K562 (cell line): ENCODE measurements at regions not wholly inside any gene's neighbourhood (a gene's known extent, or its start where the extent isn't known, plus 50 kb on each side); places are given as distances from the start of the nearest gene placed in this dataset.

Source experiments
- ATAC-seq: fragments of 200-7000 bp; cut with Tn5 transposase; 3 replicates; pipeline ENCODE4 v1.9.1; 2020; ENCODE audit warnings: moderate library complexity
- BruUV-seq: library from RNA; stranded (reverse); fragments of 400-500 nt; replicated peaks from 2 replicates; lab custom pipeline; 2021; lab: Mats Ljungman, UMichigan
- CTCF ChIA-PET: fragments of 300-600 bp; formaldehyde crosslinking; extraction: SDS; loops from one replicate; lab custom pipeline; 2021; ENCODE audit warnings: low intra/inter-chr PET ratio; lab: Yijun Ruan, JAX
- POLR2A ChIA-PET: fragments of 300-600, 350-650 bp; sonication (Branson Sonifier 250); formaldehyde crosslinking; extraction: SDS; loops from one replicate; lab custom pipeline; 2021; ENCODE audit warnings: antibody characterized with exemption, inconsistent platforms; lab: Yijun Ruan, JAX
- DNase-seq, 4 experiments: peaks; one replicate each; pipeline versions ENCODE4 v3.0.0 to v3.0.0-alpha.2; 2011 to 2018; ENCODE audit warnings: low spot score in 3 of 4, mixed read lengths in 3 of 4; ENCODE audit errors: extremely low read depth in 1 of 4
- FAIRE-seq: peaks from 2 replicates; lab custom pipeline; 2011; peaks lifted over from hg19 to GRCh38; lab: Jason Lieb, UNC
- H2AFZ ChIP-seq: 2 replicates; pipeline ENCODE4 v1.6.0; 2011; ENCODE audit warnings: low read depth, low read length, control low read depth, inconsistent platforms
- H3K27ac ChIP-seq: fragments of 200-600 bp; 3 replicates; pipeline ENCODE4 v1.8.0; 2011; ENCODE audit warnings: low read depth, mild to moderate bottlenecking, control low read depth, inconsistent platforms, low read length, moderate library complexity, mixed read lengths; ENCODE audit errors: extremely low read depth
- H3K27me3 ChIP-seq, 2 experiments: fragments of 300-600 bp in 1 of 2; 2 replicates in 1 of 2; 3 replicates in 1 of 2; pipeline versions ENCODE4 v1.6.0 to v1.8.0; 2011; ENCODE audit warnings: inconsistent platforms in 2 of 2, low read length in 2 of 2, mild to moderate bottlenecking in 1 of 2, mixed read lengths in 1 of 2, moderate library complexity in 1 of 2; ENCODE audit not compliant: control insufficient read depth in 2 of 2, insufficient read depth in 2 of 2
- H3K36me3 ChIP-seq: fragments of 300-600 bp; 3 replicates; pipeline ENCODE4 v1.8.0; 2011; ENCODE audit warnings: mild to moderate bottlenecking, low read length, inconsistent platforms; ENCODE audit not compliant: control insufficient read depth, insufficient read depth
- H3K4me1 ChIP-seq, 2 experiments: fragments of 200-600 bp in 1 of 2; replicated peaks in 1 of 2; 2 replicates in 1 of 2; 3 replicates in 1 of 2; pipeline versions ENCODE4 v1.5.1 to v1.8.0; 2011; ENCODE audit warnings: inconsistent platforms in 2 of 2, low read length in 2 of 2, mild to moderate bottlenecking in 1 of 2, mixed read lengths in 1 of 2, moderate library complexity in 1 of 2; ENCODE audit not compliant: control insufficient read depth in 2 of 2, insufficient read depth in 2 of 2
- H3K4me2 ChIP-seq: 2 replicates; pipeline ENCODE4 v1.6.1; 2011; ENCODE audit warnings: low read length, control low read depth, inconsistent platforms, mixed read lengths; ENCODE audit not compliant: insufficient read depth
- H3K4me3 ChIP-seq: fragments of 200-600 bp; sonication (generic), shearing (Covaris generic); 2 replicates; pipeline ENCODE4 v1.5.1; 2016; ENCODE audit warnings: control low read depth, inconsistent platforms
- H3K79me2 ChIP-seq: fragments of 200-600 bp; 3 replicates; pipeline ENCODE4 v1.8.0; 2011; ENCODE audit warnings: low read length, inconsistent platforms; ENCODE audit not compliant: control insufficient read depth, insufficient read depth
- H3K9ac ChIP-seq, 2 experiments: 2 replicates each; pipeline versions ENCODE4 v1.6.0 to v1.6.1; 2011; ENCODE audit warnings: low read depth in 2 of 2, low read length in 2 of 2, control low read depth in 1 of 2, inconsistent platforms in 1 of 2, mild to moderate bottlenecking in 1 of 2, mixed read lengths in 1 of 2; ENCODE audit not compliant: insufficient read depth in 1 of 2
- H3K9me1 ChIP-seq: one replicate; pipeline ENCODE4 v1.6.0; 2011; ENCODE audit warnings: inconsistent platforms, mild to moderate bottlenecking, low read length, moderate library complexity; ENCODE audit not compliant: control insufficient read depth, insufficient read depth
- H3K9me3 ChIP-seq: replicated peaks from 2 replicates; pipeline ENCODE4 v1.5.1; 2011; ENCODE audit warnings: low read depth, low read length, inconsistent platforms; ENCODE audit not compliant: control insufficient read depth, insufficient read depth
- H4K20me1 ChIP-seq: replicated peaks from 2 replicates; pipeline ENCODE4 v1.6.1; 2011; ENCODE audit warnings: low read length, inconsistent platforms, mixed read lengths; ENCODE audit not compliant: control insufficient read depth, insufficient read depth
- ARID3B ChIP-seq: fragments of 250-450 bp; sonication (Bioruptor Pico); IDR thresholded peaks from 2 replicates; pipeline ENCODE4 v1.4.0; 2020; ENCODE audit warnings: borderline replicate concordance
- DLX4 ChIP-seq: fragments of 250-450 bp; sonication (Bioruptor Pico); IDR thresholded peaks from 2 replicates; pipeline ENCODE4 v1.6.1; 2021; ENCODE audit warnings: mild to moderate bottlenecking
- ETV1 ChIP-seq: fragments of 450-650 bp; conservative IDR thresholded peaks from 2 replicates; pipeline ENCODE4 v1.6.1; 2016; ENCODE audit warnings: missing genetic modification characterization, control low read depth, low read depth, missing compliant biosample characterization
- GATAD2B ChIP-seq: fragments of 450-650 bp; IDR thresholded peaks from 2 replicates; pipeline ENCODE4 v1.6.1; 2017; ENCODE audit warnings: mild to moderate bottlenecking, borderline replicate concordance
- HMGN3 ChIP-seq: IDR thresholded peaks from 2 replicates; pipeline ENCODE4 v1.6.1; 2011; ENCODE audit warnings: borderline replicate concordance, low read depth, mild to moderate bottlenecking, mixed read lengths, low read length; ENCODE audit not compliant: insufficient read length; ENCODE audit errors: extremely low read depth
- IRF1 ChIP-seq: sonication (generic); formaldehyde crosslinking; IDR thresholded peaks from 2 replicates; pipeline ENCODE4 v1.8.0; 2022; ENCODE audit warnings: missing genetic modification reagents, mild to moderate bottlenecking, borderline replicate concordance
- KDM5B ChIP-seq: fragments of 200-600 bp; sonication (generic); IDR thresholded peaks from 2 replicates; pipeline ENCODE4 v1.6.1; 2012; ENCODE audit warnings: low read depth, mild to moderate bottlenecking, moderate library complexity, low read length, control low read depth, inconsistent platforms; ENCODE audit not compliant: insufficient replicate concordance
- LARP7 ChIP-seq: fragments of 450-650 bp; IDR thresholded peaks from 2 replicates; pipeline ENCODE4 v1.6.1; 2016
- NBN ChIP-seq: fragments of 450-650 bp; IDR thresholded peaks from 2 replicates; pipeline ENCODE4 v1.6.1; 2016; ENCODE audit warnings: low read depth, mild to moderate bottlenecking
- NR4A1 ChIP-seq, 2 experiments: fragments of 250-450 bp in 1 of 2; fragments of 450-650 bp in 1 of 2; sonication (Bioruptor Pico) in 1 of 2; IDR thresholded peaks; 2 replicates each; pipeline versions ENCODE4 v1.4.0 to v1.6.1; 2016 to 2020; ENCODE audit warnings: mild to moderate bottlenecking in 2 of 2, missing compliant biosample characterization in 1 of 2, missing genetic modification characterization in 1 of 2, moderate library complexity in 1 of 2
- POLR2AphosphoS2 ChIP-seq: IDR thresholded peaks from 2 replicates; pipeline ENCODE4 v1.6.1; 2012; ENCODE audit warnings: low read length, improper control_type of control experiment
- STAT5A ChIP-seq: IDR thresholded peaks from 2 replicates; pipeline ENCODE4 v1.6.1; 2012; ENCODE audit warnings: low read length, inconsistent platforms, borderline replicate concordance
- XRCC4 ChIP-seq: IDR thresholded peaks from one replicate; pipeline ENCODE4 v1.6.1; 2011; ENCODE audit not compliant: insufficient read depth, insufficient read length; ENCODE audit errors: extremely low read depth
- ZBTB2 ChIP-seq: fragments of 450-650 bp; IDR thresholded peaks from 2 replicates; pipeline ENCODE4 v1.6.1; 2016; ENCODE audit warnings: antibody characterized with exemption
- ZNF212 ChIP-seq: fragments of 450-650 bp; formaldehyde crosslinking; IDR thresholded peaks from 2 replicates; pipeline ENCODE4 v1.4.0; 2020; ENCODE audit warnings: mild to moderate bottlenecking
- ZNF239 ChIP-seq: fragments of 250-450 bp; sonication (Bioruptor Pico); IDR thresholded peaks from 2 replicates; pipeline ENCODE4 v1.4.0; 2020; ENCODE audit warnings: mild to moderate bottlenecking
- ZNF253 ChIP-seq: fragments of 250-450 bp; sonication (Bioruptor Pico); conservative IDR thresholded peaks from 2 replicates; pipeline ENCODE4 v1.6.1; 2021; ENCODE audit warnings: mild to moderate bottlenecking
- ZNF384 ChIP-seq: IDR thresholded peaks from 2 replicates; pipeline ENCODE4 v1.6.1; 2012; ENCODE audit warnings: low read depth, low read length, improper control_type of control experiment
- ZNF75A ChIP-seq: fragments of 450-650 bp; formaldehyde crosslinking; IDR thresholded peaks from 2 replicates; pipeline ENCODE4 v1.4.0; 2020; ENCODE audit warnings: mild to moderate bottlenecking
- WGBS: fragments of 100-300 bp; shearing (Covaris generic); methylation state at CpG from one replicate; pipeline ENCODE4 v1.1.6; 2016; ENCODE audit warnings: low coverage, mixed read lengths; ENCODE audit not compliant: insufficient coverage; ENCODE audit errors: missing lambda C conversion rate; 5-methylcytosine and 5-hydroxymethylcytosine counted together
- in situ Hi-C: fragments of 300-500 bp; cut with MboI; formaldehyde crosslinking; loops from 4 replicates; pipeline ENCODE4 v1.15.0; 2018; ENCODE audit warnings: inconsistent platforms, mixed read lengths
- intact Hi-C: fragments of 100-400 bp; cut with micrococcal nuclease; formaldehyde crosslinking; loops from 2 replicates; pipeline ENCODE4 v1.14.2; 2022

GRCh38 chr4:187679450-187679849 lies 316.1 kb upstream of the ZFP42 start:
- no peak for DNase-seq
- Histone ChIP-seq H3K79me2 (no peaks in the 10 kb centered on the region), H3K9ac (no peak overlapping the region), H3K4me2 (no peak overlapping the region), H3K27me3 (no peaks in the 10 kb centered on the region), H4K20me1 (no peaks in the 10 kb centered on the region), H3K36me3 (no peaks in the 10 kb centered on the region), H3K4me3 (no peak overlapping the region), H3K9me3 (no peaks in the 10 kb centered on the region), H2AFZ (no peak overlapping the region), H3K4me1 (no peaks in the 10 kb centered on the region), H3K9me1 (no peaks in the 10 kb centered on the region), H3K27ac (no peak overlapping the region)
- in situ Hi-C loops, result no loop called here
- FAIRE-seq, result no peak
- no peak for ATAC-seq
- ChIA-PET CTCF (no interaction called here), POLR2A (no interaction called here)
- no peak for TF ChIP-seq XRCC4
- TF ChIP-seq ARID3B (CRISPR knock-in tag), result no peak
- no peak for TF ChIP-seq LARP7
- TF ChIP-seq ZBTB2, result no peak
- no peak for TF ChIP-seq ZNF212
- TF ChIP-seq ZNF253 (CRISPR knock-in tag), result no peak
- TF ChIP-seq KDM5B, result no peak
- TF ChIP-seq IRF1, result no peak
- no peak for TF ChIP-seq NR4A1 (CRISPR knock-in tag; IDR thresholded peaks at IDR 0.05)
- TF ChIP-seq NR4A1 (tag; IDR thresholded peaks at IDR 0.05), result no peak
- no peak for TF ChIP-seq DLX4 (CRISPR knock-in tag)
- TF ChIP-seq ZNF239 (CRISPR knock-in tag), result no peak
- no peak for TF ChIP-seq GATAD2B
- TF ChIP-seq STAT5A, result no peak
- no peak for TF ChIP-seq POLR2AphosphoS2
- TF ChIP-seq ZNF75A (CRISPR knock-in tag), result no peak
- TF ChIP-seq ZNF384, result no peak
- no peak for TF ChIP-seq HMGN3
- TF ChIP-seq NBN, result no peak
- no peak for TF ChIP-seq ETV1 (tag)
- 7% methylated on average over 2 of the region's 2 CpGs for WGBS
- BruUV-seq, result no TSS peak
- intact Hi-C loops, result no loop called here
